ENCODE measurements at regions not wholly inside any gene's neighbourhood (a gene's known extent, or its start where the extent isn't known, plus 50 kb on each side); places are given as distances from the start of the nearest gene placed in this dataset.
"Not testable (repeated sequence)": the region's sequence is repeated elsewhere in the genome, so short reads cannot be mapped to it uniquely, and the experiment has no call there.

- no peak for DNase-seq (ENCODE audit: low spot score)
Measured at GRCh38 chr2:4909346-4910009, 782.7 kb upstream of the SOX11 start.

GRCh38 chr2:4914036-4914435, 778.1 kb upstream of the SOX11 start:
- DNase-seq (ENCODE audit: low spot score) = no peak

DNA sequence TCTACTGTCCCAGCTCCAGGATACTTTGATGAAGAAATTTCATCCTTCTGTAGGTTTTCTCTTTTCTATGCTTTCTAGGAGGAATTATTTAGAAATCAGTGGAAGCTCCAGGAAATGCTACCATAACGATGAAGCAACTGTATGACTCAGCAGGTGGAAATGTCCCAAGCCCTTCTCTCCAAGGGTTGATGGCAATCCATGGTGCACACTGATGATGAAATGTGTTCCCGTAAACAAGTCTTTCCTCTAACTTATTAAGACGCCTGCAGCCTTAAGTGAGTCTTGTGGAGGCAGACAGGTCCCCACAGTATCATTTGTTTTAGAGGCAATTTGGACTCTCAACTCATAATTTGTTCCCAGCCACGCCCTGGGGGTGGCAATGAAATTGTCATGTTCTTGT, 777.6 kb upstream of the SOX11 start:
- DNase-seq (ENCODE audit: low spot score) = peak; percentile 4

- no peak for DNase-seq (ENCODE audit: low spot score)
Measured at GRCh38 chr2:4915357-4915756, 776.8 kb upstream of the SOX11 start.

GRCh38 chr2:4916094-4916493, 776.1 kb upstream of the SOX11 start:
- DNase-seq (ENCODE audit: low spot score) = no peak

- no peak for DNase-seq (ENCODE audit: low spot score)
Measured at GRCh38 chr2:4930704-4931103, 761.5 kb upstream of the SOX11 start.

DNA sequence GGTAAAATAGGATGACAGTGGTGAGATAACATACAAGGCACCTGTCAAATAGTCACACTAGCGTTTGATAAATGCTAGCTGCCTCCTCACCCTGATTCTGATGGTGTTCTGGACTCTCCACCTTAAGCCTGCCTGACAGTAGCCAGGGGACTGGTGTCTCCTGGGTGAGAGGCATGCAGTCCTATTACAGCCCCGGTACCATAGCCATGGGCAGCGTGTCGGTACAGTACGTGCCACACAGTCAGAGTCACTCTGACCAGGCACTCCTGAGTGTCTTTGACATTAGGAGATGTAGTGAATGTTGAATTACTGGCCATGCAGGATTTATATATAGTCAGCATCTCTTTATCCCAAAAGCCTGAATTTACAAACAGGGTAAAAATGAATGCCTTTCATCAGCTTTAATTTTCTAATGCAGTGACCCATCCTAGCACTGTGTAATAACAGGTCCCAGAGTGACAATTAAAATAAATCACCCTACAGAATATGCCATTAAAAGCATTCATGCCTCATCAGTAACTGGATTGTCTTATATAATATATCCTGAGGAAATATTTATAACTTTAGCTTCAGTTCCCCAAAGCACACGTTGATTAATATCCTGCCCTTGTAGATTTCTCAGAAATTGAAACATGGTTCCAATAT, 760.3 kb upstream of the SOX11 start:
- no peak for DNase-seq (ENCODE audit: low spot score)

- not testable (repeated sequence) for DNase-seq (ENCODE audit: low spot score)
Measured at GRCh38 chr2:4935291-4935690, 756.9 kb upstream of the SOX11 start.

- DNase-seq (ENCODE audit: low spot score) = no peak
Measured at GRCh38 chr2:4937550-4937949, 754.6 kb upstream of the SOX11 start.

DNA sequence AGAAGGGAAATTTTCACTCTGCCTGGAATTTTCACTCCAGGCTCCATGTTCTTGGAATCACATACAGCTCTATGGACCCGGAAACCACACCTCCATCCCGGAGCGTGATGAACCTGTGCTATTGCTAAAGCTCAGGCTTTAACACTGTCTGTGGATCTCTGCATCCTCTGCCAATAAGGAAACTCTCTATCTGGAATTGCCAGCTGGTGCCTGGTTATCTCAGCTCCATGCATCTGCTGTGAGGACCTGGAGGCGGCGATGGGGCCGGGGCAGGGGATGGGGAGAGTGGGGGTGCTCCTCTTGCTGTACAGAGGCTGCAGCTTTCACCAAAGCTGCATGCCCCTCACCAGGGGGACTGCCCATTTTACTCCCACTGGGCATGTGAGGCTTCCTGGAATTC, 754.0 kb upstream of the SOX11 start:
- DNase-seq (ENCODE audit: low spot score) = no peak

- DNase-seq (ENCODE audit: low spot score) = no peak
Measured at GRCh38 chr2:4942441-4942840, 749.7 kb upstream of the SOX11 start.

GRCh38 chr2:4947911-4948310, 744.3 kb upstream of the SOX11 start:
- DNase-seq (ENCODE audit: low spot score) = no peak

GRCh38 chr2:4951368-4951767, 740.8 kb upstream of the SOX11 start:
- no peak for DNase-seq (ENCODE audit: low spot score)

DNA sequence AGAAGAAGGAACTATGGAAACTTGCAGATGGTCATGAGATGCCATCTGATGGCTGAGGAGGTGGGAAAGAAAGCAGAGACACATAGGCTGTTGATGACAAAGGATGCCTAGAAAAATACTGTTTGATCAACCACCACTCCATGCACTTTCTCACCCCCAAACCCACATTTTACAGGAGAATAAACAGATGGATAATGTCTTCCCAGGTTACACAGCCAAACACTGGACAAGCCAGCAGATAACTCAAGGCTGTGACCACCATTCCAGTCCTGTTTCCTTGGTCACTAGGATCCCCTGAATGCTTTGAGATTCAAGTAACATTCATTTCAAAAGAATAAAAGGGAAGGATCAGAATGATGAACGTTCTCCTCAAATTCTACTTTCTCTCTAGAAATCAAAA, 733.0 kb upstream of the SOX11 start:
- DNase-seq (ENCODE audit: low spot score) = no peak

GRCh38 chr2:4962419-4962818, 729.8 kb upstream of the SOX11 start:
- no peak for DNase-seq (ENCODE audit: low spot score)

DNA sequence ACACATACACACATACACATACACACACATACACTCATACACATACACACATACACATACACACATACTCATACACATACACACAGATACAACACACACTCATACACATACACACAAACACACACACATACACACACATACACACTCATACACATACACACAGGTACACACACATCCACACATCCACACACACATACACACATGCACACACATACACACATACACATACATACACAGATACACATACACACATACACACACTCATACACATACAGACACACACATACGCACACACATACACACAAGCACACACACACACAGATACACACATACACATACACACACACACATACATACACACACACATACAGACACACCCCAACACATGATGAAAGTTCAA, 729.1 kb upstream of the SOX11 start:
- no peak for DNase-seq (ENCODE audit: low spot score)

DNA sequence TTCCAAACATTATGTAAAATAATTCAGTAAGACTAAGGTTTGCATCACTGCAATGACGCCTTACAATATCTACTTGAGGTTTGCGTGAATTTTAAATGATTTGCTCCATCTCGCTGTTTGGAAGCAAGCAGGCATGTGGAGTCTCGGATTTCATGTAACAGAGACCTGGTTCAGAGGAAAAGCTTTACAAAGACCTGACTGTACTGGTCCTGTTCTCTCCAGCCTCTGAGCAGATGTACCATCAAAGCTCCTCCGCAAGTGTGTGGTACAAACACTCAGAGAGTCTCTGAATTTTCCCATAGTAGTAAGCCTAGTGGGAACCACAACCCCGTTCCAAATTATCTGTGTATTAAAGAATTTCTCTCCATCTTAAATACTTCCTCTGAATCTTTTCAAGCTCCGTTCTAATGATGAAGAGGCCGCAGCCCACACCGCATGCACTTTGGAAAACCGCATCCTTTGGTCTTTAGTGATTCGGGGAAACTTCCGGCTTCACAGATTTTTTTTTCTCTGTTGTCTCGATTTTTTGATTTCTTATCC, 728.1 kb upstream of the SOX11 start:
- no peak for DNase-seq (ENCODE audit: low spot score)

DNA sequence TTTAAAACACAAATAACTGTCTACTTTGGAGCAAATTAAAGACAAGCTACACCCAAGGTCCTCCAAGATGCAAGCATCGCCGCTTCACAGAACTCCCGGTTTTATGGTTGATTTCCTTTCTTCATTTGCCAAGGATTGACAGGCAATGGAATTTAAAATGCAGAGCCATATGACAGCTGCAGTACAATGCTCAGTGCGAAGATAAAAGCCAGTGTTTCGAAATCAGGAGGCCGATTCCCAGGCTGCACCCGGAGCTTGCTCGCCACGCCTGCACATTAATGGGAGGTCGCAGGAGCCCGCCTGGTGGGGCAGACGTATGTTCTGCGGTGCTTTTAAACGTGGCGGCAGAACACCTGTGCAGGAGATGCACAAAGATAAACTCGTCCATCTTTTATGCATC, 727.6 kb upstream of the SOX11 start:
- no peak for DNase-seq (ENCODE audit: low spot score)

GRCh38 chr2:4965556-4966320, 726.4 kb upstream of the SOX11 start:
- DNase-seq (ENCODE audit: low spot score) = no peak

GRCh38 chr2:4967206-4967605, 725.0 kb upstream of the SOX11 start:
- DNase-seq (ENCODE audit: low spot score) = no peak

- no peak for DNase-seq (ENCODE audit: low spot score)
Measured at GRCh38 chr2:4972472-4972871, 719.7 kb upstream of the SOX11 start.

DNA sequence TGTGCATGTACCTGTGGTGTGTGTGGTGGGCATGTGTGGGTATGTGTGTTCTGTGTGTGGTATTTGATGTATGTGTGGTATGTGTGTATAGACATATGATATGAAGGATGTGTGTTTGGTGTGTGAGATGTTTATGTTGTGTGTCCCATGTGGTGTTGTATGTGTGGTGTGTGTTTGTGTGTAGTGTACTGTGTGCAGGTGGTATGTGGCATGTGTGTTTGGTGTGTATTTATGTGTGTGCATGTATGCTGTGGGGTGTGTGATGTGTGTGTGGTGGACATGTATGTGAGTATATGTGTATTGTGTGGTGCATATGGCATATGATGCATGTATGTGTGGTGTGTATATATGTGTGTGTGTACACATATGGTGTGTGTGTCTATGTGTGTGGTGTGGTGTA, 718.8 kb upstream of the SOX11 start:
- no peak for DNase-seq (ENCODE audit: low spot score)

- DNase-seq (ENCODE audit: low spot score) = no peak
Measured at GRCh38 chr2:4973973-4974372, 718.2 kb upstream of the SOX11 start.
